Sigmoid colon (tissue), 6 donors: ENCODE measurements at regions not wholly inside any gene's neighbourhood (a gene's known extent, or its start where the extent isn't known, plus 50 kb on each side); places are given as distances from the start of the nearest gene placed in this dataset.

ENCODE experiments used
- DNase-seq: peaks from one replicate; pipeline ENCODE4 v3.0.0-alpha.2; 2019
- H3K27ac ChIP-seq, 4 donors: fragments of 200-600 bp; sonication (generic); one replicate each; pipeline ENCODE4 v1.5.1; 2016 to 2019; ENCODE audit warnings: mild to moderate bottlenecking in 1 of 4
- H3K27me3 ChIP-seq, 3 donors: fragments of 200-600 bp; sonication (generic); one replicate each; pipeline ENCODE4 v1.5.1; 2019; ENCODE audit warnings: mild to moderate bottlenecking in 1 of 3
- H3K36me3 ChIP-seq, 4 donors: fragments of 200-600 bp; sonication (generic); one replicate each; pipeline ENCODE4 v1.5.1; 2016 to 2019
- H3K4me1 ChIP-seq, 4 donors: fragments of 200-600 bp; sonication (generic); one replicate each; pipeline ENCODE4 v1.5.1; 2017 to 2019
- H3K4me3 ChIP-seq, 4 donors: fragments of 200-600 bp; sonication (generic); one replicate each; pipeline ENCODE4 v1.5.1; 2017 to 2019; ENCODE audit warnings: mild to moderate bottlenecking in 2 of 4, moderate library complexity in 1 of 4
- H3K9me3 ChIP-seq, 4 donors: fragments of 200-600 bp in 3 of 4; sonication (generic) in 3 of 4; one replicate each; pipeline versions ENCODE4 v1.5.1 to v1.6.1; 2013 to 2019
- EP300 ChIP-seq, 4 donors: sonication (generic); formaldehyde crosslinking; IDR thresholded peaks; one replicate each; pipeline ENCODE4 v1.6.1; 2017; ENCODE audit warnings: antibody characterized with exemption in 4 of 4
- POLR2A ChIP-seq, 2 donors: fragments of 450-650 bp; IDR thresholded peaks; one replicate each; pipeline ENCODE4 v1.6.1; 2016; ENCODE audit warnings: antibody characterized with exemption in 2 of 2, mild to moderate bottlenecking in 2 of 2, moderate library complexity in 2 of 2
- POLR2AphosphoS5 ChIP-seq, 4 donors: sonication (generic); formaldehyde crosslinking; IDR thresholded peaks; one replicate each; pipeline ENCODE4 v1.6.1; 2017; ENCODE audit warnings: antibody characterized with exemption in 4 of 4
- WGBS, 2 donors: extraction: QIAGEN DNeasy Blood & Tissue Kit; methylation state at CpG; one replicate each; pipeline ENCODE4 v1.1.7; 2013; 5-methylcytosine and 5-hydroxymethylcytosine counted together
- intact Hi-C: fragments of 100-400 bp; cut with DNase I; formaldehyde crosslinking; loops from one replicate; pipeline ENCODE4 v1.15.1; 2023
- TF ChIP-seq, protein P1 (sequence below), 4 experiments: fragments of 450-650 bp in 3 of 4; fragments of 200-600 bp in 1 of 4; IDR thresholded peaks; one replicate each; pipeline ENCODE4 v1.5.1; 2016 to 2019; ENCODE audit warnings: antibody characterized with exemption in 4 of 4, mild to moderate bottlenecking in 3 of 4, moderate library complexity in 2 of 4
- donor health status: healthy with polysubstance abuse.
- donor health status: healthy.

GRCh38 chr10:76743169-76743568 lies 894.4 kb downstream of the KCNMA1 start:
- Histone ChIP-seq H3K36me3 (no peaks in the 10 kb centered on the region), H3K4me3 (peak overlapping the region in 1 of 4 donors; percentile 6), H3K9me3 (no peaks in the 10 kb centered on the region), H3K27me3 (no peaks in the 10 kb centered on the region), H3K27ac (no peak overlapping the region), H3K4me1 (peaks cover 0 to 6% (median 0%) of the 10 kb centered on the region in 4 donors)
- intact Hi-C loops, result no loop called here
- DNase-seq, result no peak
- 64 to 71% methylated on average over 3 of the region's 3 CpGs for WGBS, 2 donors
- TF ChIP-seq POLR2AphosphoS5 (IDR thresholded peaks at IDR 0.05) (no peak), EP300 (IDR thresholded peaks at IDR 0.05) (no peak), POLR2A (IDR thresholded peaks at IDR 0.05) (no peak)
- TF ChIP-seq, protein P1, sequence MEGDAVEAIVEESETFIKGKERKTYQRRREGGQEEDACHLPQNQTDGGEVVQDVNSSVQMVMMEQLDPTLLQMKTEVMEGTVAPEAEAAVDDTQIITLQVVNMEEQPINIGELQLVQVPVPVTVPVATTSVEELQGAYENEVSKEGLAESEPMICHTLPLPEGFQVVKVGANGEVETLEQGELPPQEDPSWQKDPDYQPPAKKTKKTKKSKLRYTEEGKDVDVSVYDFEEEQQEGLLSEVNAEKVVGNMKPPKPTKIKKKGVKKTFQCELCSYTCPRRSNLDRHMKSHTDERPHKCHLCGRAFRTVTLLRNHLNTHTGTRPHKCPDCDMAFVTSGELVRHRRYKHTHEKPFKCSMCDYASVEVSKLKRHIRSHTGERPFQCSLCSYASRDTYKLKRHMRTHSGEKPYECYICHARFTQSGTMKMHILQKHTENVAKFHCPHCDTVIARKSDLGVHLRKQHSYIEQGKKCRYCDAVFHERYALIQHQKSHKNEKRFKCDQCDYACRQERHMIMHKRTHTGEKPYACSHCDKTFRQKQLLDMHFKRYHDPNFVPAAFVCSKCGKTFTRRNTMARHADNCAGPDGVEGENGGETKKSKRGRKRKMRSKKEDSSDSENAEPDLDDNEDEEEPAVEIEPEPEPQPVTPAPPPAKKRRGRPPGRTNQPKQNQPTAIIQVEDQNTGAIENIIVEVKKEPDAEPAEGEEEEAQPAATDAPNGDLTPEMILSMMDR (IDR thresholded peaks at IDR 0.05), result no peak

GRCh38 chr10:76740514-76740913 lies 897.1 kb downstream of the KCNMA1 start:
- H3K9me3 ChIP-seq, result no peaks in the 10 kb centered on the region
- H3K36me3 ChIP-seq, result no peaks in the 10 kb centered on the region
- H3K4me1 ChIP-seq, result peaks cover 0 to 6% (median 0%) of the 10 kb centered on the region in 4 donors
- intact Hi-C loops, result no loop called here
- H3K4me3 ChIP-seq, result no peak overlapping the region
- H3K27ac ChIP-seq, result no peak overlapping the region
- no peak for TF ChIP-seq POLR2AphosphoS5 (IDR thresholded peaks at IDR 0.05)
- no peak for TF ChIP-seq POLR2A (IDR thresholded peaks at IDR 0.05)
- TF ChIP-seq EP300 (IDR thresholded peaks at IDR 0.05), result no peak
- TF ChIP-seq, protein P1 (IDR thresholded peaks at IDR 0.05), result no peak
- H3K27me3 ChIP-seq, result no peaks in the 10 kb centered on the region
- DNase-seq, result no peak

DNA sequence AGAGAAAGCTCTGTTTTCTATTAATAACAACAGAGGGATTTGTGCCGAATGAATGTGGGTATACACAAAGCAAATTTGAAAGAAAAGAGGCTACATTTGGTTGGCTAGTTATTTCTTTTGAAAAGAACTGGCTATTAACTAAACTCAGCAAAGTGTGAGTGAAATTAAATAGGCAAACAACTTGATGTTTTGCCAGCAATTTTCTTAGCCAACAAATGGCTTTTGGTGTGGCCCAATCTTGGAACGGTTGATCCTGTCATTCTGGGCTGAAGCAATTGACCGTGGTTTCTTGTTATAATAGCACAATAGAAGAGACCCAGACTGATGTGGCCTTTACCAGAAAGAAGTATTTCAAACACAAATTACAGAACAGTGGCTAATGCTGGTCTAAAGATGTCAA lies 898.6 kb downstream of the KCNMA1 start:
- no peaks in the 10 kb centered on the region for H3K9me3 ChIP-seq
- DNase-seq, result no peak
- no peaks in the 10 kb centered on the region for H3K36me3 ChIP-seq
- intact Hi-C loops, result no loop called here
- peaks cover 0 to 6% (median 0%) of the 10 kb centered on the region in 4 donors for H3K4me1 ChIP-seq
- no peaks in the 10 kb centered on the region for H3K27me3 ChIP-seq
- WGBS, 2 donors, result 74 to 76% methylated on average over 3 of the region's 3 CpGs
- TF ChIP-seq, protein P1 (IDR thresholded peaks at IDR 0.05), result no peak
- TF ChIP-seq POLR2AphosphoS5 (IDR thresholded peaks at IDR 0.05) (no peak), POLR2A (IDR thresholded peaks at IDR 0.05) (no peak), EP300 (IDR thresholded peaks at IDR 0.05) (no peak)
- H3K27ac ChIP-seq, result no peak overlapping the region
- no peak overlapping the region for H3K4me3 ChIP-seq

GRCh38 chr10:76736815-76737618 lies 900.6 kb downstream of the KCNMA1 start:
- TF ChIP-seq POLR2AphosphoS5 (IDR thresholded peaks at IDR 0.05), result no peak
- TF ChIP-seq, protein P1 (IDR thresholded peaks at IDR 0.05), result no peak
- no peak for TF ChIP-seq POLR2A (IDR thresholded peaks at IDR 0.05)
- no peak for TF ChIP-seq EP300 (IDR thresholded peaks at IDR 0.05)
- intact Hi-C loops, result no loop called here
- no peaks in the 10 kb centered on the region for H3K9me3 ChIP-seq
- H3K27me3 ChIP-seq, result no peaks in the 10 kb centered on the region
- no peak overlapping the region for H3K27ac ChIP-seq
- no peaks in the 10 kb centered on the region for H3K36me3 ChIP-seq
- peaks cover 0 to 6% (median 0%) of the 10 kb centered on the region in 4 donors for H3K4me1 ChIP-seq
- no peak overlapping the region for H3K4me3 ChIP-seq
- DNase-seq, result no peak
- 79 to 81% methylated on average over 6 of the region's 6 CpGs for WGBS, 2 donors
